GM18951 (cell line): ENCODE measurements at regions not wholly inside any gene's neighbourhood (a gene's known extent, or its start where the extent isn't known, plus 50 kb on each side); places are given as distances from the start of the nearest gene placed in this dataset.
"Not testable (repeated sequence)": the region's sequence is repeated elsewhere in the genome, so short reads cannot be mapped to it uniquely, and the experiment has no call there.

Source experiments
- POLR2A ChIP-seq: IDR thresholded peaks from 4 replicates; pipeline ENCODE4 v1.6.1; 2011; ENCODE audit warnings: mild to moderate bottlenecking; ENCODE audit not compliant: insufficient read length, insufficient read depth; ENCODE audit errors: extremely low read depth
- in situ Hi-C: fragments of 300-500 bp; cut with MboI; formaldehyde crosslinking; loops from one replicate; pipeline ENCODE4 v1.12.0; 2022; ENCODE audit warnings: low sequenced_read_pairs, mixed read lengths, inconsistent platforms; ENCODE audit not compliant: unreplicated experiment

DNA sequence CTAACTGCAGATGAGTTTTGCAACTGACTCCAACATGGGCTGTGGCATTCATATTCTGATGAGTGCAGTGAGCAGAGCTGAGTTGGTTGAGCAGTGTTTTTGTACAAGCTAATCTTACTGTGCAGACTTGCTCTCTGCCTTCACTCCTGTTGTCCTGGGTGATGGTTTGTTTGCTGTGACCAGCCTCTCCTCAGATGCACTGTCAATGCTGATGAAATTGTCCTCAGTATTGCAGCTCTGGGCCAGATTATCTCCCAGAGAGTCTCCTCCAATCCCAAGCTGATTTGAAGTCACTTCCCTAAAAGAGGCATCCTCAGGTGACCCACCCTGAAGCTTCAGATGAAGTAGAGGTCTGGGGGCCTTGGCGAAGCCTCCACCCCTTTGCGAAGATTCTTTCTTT, 581.8 kb downstream of the ACTL7B start:
- in situ Hi-C loops = no loop called here
- TF ChIP-seq POLR2A = no peak

DNA sequence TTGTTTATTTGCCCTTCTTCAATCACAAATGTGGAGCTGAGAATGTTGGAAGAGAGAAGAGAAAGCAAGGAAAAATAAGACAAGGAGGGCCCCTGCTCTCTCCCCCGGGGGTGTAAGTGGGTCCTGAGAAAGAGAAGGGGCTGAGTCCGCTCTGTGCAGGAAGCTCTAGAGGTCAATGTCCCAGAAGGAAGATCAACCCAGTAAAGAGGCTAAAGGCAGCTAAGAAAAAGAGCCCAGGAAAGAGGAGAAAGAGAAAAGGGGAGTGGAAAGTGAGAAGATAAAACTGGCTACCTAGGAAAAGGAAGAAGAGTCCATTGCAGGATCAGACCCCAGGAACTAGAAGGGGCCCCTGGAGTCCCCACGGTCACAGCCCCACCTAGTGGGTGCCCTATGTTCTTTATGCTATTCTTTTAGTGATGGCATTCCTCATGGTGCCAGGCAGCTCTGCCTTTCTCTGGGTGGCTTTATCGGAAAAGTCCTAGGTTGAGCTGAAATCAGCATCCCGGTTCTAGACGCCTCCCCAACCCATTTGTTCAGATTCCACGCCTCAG, 583.4 kb downstream of the ACTL7B start:
- TF ChIP-seq POLR2A = no peak
- in situ Hi-C loops = no loop called here

GRCh38 chr9:108271646-108272348, 584.0 kb downstream of the ACTL7B start:
- in situ Hi-C loops = no loop called here
- no peak for TF ChIP-seq POLR2A

- in situ Hi-C loops = no loop called here
- TF ChIP-seq POLR2A = no peak
Observed at GRCh38 chr9:108271236-108271635, 584.5 kb downstream of the ACTL7B start.

DNA sequence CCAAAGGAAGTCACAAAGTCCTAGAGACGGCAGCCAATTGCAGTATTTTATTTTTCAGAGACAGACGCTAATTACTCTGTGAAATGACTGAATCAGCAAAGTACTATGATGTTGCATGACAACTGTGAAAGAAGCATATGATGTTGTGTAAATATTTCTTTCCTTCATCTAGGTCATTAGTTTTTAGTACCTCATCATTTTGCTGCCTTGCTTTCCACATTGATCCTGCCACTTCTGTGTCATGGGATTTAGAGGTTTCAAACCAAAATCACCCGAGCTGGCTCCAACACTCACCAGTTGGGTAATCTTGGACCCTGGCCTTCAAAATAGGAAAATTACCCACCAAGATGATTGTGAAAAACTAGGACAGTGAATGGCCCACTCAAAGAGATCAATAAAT, 585.2 kb downstream of the ACTL7B start:
- no peak for TF ChIP-seq POLR2A
- in situ Hi-C loops = no loop called here

DNA sequence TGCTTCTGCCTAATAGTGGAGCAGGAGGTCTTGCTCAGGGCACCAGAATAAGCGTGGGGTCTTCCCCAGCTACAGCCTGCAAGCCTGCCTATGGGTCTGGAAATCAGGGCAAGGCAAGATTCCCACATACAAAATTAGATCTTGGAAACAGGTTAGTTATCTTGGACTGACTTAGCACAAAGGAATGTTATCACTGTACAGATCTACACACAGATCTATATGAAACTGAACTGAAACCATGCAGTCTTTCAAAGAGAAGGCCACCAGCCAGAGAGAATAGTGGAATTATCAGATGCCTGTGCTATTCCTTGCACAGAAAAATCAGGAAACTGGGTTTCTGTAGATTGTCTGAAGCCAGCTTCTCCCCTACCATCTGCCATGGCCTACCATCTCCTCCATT, 585.7 kb downstream of the ACTL7B start:
- in situ Hi-C loops = no loop called here
- TF ChIP-seq POLR2A = no peak

DNA sequence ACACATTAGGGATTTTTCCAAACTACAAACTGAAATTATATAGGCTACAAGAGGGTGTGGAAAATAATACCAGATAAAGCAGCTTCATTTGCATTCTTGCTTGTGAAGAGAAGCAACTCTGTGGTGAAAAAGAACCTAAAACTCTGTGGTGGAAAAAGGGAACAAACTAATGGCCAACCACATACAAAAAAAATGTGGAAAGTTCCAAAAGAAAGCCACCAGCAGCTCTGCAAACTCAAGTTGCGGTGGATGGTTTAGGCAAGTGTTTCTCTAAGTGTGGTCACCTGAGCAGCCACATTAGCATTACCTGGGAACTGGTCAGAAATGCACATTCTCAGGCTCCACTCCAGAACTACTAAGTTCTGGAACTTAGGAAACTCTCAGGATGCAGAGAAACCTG, 586.4 kb downstream of the ACTL7B start:
- in situ Hi-C loops = no loop called here
- TF ChIP-seq POLR2A = no peak

DNA sequence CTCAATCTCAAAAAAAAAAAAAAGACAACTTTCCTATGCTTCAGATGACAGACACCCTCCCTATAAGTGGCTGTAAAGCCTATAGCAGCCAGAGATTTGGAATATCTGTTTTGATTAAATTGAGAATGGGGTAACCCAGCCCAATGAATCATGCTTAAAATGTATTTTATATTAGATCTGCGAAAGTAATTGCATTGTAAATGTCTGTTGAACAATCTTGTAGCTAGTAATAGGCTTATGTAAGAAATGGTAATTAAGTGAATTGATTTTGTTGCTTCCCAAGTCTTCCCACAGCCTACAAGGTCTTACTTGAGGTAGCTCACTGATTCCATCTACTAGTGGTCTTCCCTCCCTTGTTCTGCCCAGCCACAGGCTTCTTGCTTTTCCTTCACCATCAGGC, 590.7 kb downstream of the ACTL7B start:
- no peak for TF ChIP-seq POLR2A
- in situ Hi-C loops = no loop called here

DNA sequence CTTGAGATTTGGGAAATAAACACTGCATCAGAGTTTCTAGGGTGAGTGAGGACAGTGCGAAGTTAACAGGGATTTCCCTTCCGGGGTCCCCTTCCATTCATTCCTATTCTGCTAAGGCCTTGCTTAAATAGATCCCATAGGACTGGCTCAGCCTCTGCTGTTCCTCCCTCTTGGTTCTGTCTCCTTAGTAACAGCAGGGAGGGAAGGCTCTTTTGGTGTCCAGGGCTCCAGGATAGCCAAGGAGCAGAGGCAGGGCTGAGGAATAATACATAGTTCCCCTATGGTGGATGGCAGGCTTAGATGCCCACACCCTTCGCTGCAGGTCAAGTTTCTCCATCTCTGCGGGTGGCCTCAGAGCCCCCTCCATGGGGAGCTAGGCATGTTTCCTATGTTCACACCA, 591.7 kb downstream of the ACTL7B start:
- TF ChIP-seq POLR2A = no peak
- in situ Hi-C loops = no loop called here

- TF ChIP-seq POLR2A = no peak
- in situ Hi-C loops = no loop called here
Observed at GRCh38 chr9:108262836-108263235, 593.0 kb downstream of the ACTL7B start.

GRCh38 chr9:108259917-108260675, 595.7 kb downstream of the ACTL7B start:
- in situ Hi-C loops = no loop called here
- no peak for TF ChIP-seq POLR2A

GRCh38 chr9:108258640-108259039, 597.1 kb downstream of the ACTL7B start:
- TF ChIP-seq POLR2A = no peak
- in situ Hi-C loops = no loop called here

GRCh38 chr9:108257382-108257781, 598.4 kb downstream of the ACTL7B start:
- TF ChIP-seq POLR2A = no peak
- in situ Hi-C loops = no loop called here

GRCh38 chr9:108254236-108254635, 601.5 kb downstream of the ACTL7B start:
- TF ChIP-seq POLR2A = no peak
- in situ Hi-C loops = no loop called here

DNA sequence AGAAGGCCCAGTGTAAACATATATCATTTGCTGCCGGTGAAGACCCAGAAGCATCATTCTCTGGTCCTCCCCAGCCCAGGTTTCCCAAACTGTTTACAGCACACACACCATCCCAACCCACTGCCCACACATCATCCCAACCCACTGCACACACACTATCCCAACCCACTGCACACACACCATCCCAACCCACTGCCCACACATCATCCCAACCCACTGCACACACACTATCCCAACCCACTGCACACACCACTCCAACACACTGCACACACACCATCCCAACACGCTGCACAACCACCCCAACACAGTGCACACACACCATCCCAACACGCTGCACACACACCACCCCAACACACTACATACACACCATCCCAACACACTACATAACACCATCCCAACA, 608.4 kb downstream of the ACTL7B start:
- in situ Hi-C loops = not testable (repeated sequence)

DNA sequence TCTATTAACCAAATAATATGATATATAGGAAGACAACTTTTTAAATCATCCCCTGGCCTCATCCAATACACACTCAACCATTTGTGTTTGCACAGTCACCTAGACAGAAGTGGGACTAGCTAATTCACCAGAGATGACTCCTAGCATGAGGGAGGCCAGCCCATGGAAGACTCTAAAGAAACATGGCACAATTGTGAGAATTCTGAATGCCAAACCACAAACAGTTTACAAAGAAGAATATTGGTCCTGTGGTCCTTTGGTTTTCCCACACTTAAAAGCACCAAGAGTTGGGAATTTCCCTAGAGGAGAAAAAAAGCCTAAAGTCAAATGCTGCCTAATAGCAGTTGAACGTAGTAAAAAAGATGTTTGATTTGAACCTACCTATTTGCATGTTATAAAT, 609.9 kb downstream of the ACTL7B start:
- no peak for TF ChIP-seq POLR2A

More for the DNA sequence above, 609.9 kb downstream of the ACTL7B start:
- in situ Hi-C loops = no loop called here
